HepG2 (cell line): ENCODE measurements at regions not wholly inside any gene's neighbourhood (a gene's known extent, or its start where the extent isn't known, plus 50 kb on each side); places are given as distances from the start of the nearest gene placed in this dataset.

ENCODE experiments used
- GTF3A ChIP-seq: sonication (generic); formaldehyde crosslinking; conservative IDR thresholded peaks from 2 replicates; pipeline ENCODE4 v1.4.0; 2020; ENCODE audit warnings: mild to moderate bottlenecking, missing genetic modification reagents
- MAFF ChIP-seq: IDR thresholded peaks from 2 replicates; pipeline ENCODE4 v1.6.1; 2011; ENCODE audit warnings: low read depth, low read length, improper control_type of control experiment
- MEIS1 ChIP-seq: sonication (generic); formaldehyde crosslinking; IDR thresholded peaks from 2 replicates; pipeline ENCODE4 v1.9.0; 2021; ENCODE audit warnings: mild to moderate bottlenecking, missing genetic modification reagents, moderate library complexity, borderline replicate concordance
- MYPOP ChIP-seq: sonication (generic); formaldehyde crosslinking; IDR thresholded peaks from 2 replicates; pipeline ENCODE4 v1.8.1; 2023; ENCODE audit warnings: mild to moderate bottlenecking, moderate library complexity, missing genetic modification reagents
- NCOA1 ChIP-seq: sonication (generic); formaldehyde crosslinking; IDR thresholded peaks from 2 replicates; pipeline ENCODE4 v1.9.0; 2021; ENCODE audit warnings: missing genetic modification reagents
- NFE2 ChIP-seq: sonication (generic); formaldehyde crosslinking; IDR thresholded peaks from 2 replicates; pipeline ENCODE4 v1.4.0; 2020; ENCODE audit warnings: missing genetic modification reagents
- NONO ChIP-seq, 2 experiments: fragments of 450-650 bp in 1 of 2; sonication (generic) in 1 of 2; formaldehyde crosslinking in 1 of 2; IDR thresholded peaks in 1 of 2; conservative IDR thresholded peaks in 1 of 2; 2 replicates each; pipeline versions ENCODE4 v1.6.1 to v1.8.0; 2017 to 2022; ENCODE audit warnings: mild to moderate bottlenecking in 1 of 2, missing genetic modification reagents in 1 of 2, moderate library complexity in 1 of 2
- POGZ ChIP-seq: sonication (generic); formaldehyde crosslinking; IDR thresholded peaks from 2 replicates; pipeline ENCODE4 v1.4.0; 2020; ENCODE audit warnings: mild to moderate bottlenecking, missing genetic modification reagents
- RBM39 ChIP-seq: fragments of 200-400 bp; formaldehyde crosslinking; IDR thresholded peaks from one replicate; pipeline ENCODE4 v1.6.1; 2018; ENCODE audit warnings: antibody characterized with exemption, mild to moderate bottlenecking, low read depth, low read length; ENCODE audit not compliant: poor library complexity, severe bottlenecking
- REL ChIP-seq: sonication (generic); formaldehyde crosslinking; conservative IDR thresholded peaks from 2 replicates; pipeline ENCODE4 v1.8.0; 2022; ENCODE audit warnings: mild to moderate bottlenecking, missing genetic modification reagents, moderate library complexity
- TCF7 ChIP-seq: sonication (generic); IDR thresholded peaks from 2 replicates; pipeline ENCODE4 v1.6.1; 2016; ENCODE audit warnings: antibody characterized with exemption, low read depth
- TERF1 ChIP-seq: sonication (generic); formaldehyde crosslinking; IDR thresholded peaks from 2 replicates; pipeline ENCODE4 v1.8.0; 2022; ENCODE audit warnings: mild to moderate bottlenecking, missing genetic modification reagents, moderate library complexity
- THAP7 ChIP-seq: sonication (generic); formaldehyde crosslinking; IDR thresholded peaks from 2 replicates; pipeline ENCODE4 v1.8.1; 2023; ENCODE audit warnings: mild to moderate bottlenecking, missing genetic modification reagents
- ZFP36 ChIP-seq: fragments of 150-350 bp; IDR thresholded peaks from 2 replicates; pipeline ENCODE4 v1.6.1; 2018; ENCODE audit warnings: borderline replicate concordance, low read length, low read depth; ENCODE audit not compliant: partially characterized antibody
- ZNF10 ChIP-seq: sonication (generic); formaldehyde crosslinking; IDR thresholded peaks from 2 replicates; pipeline ENCODE4 v1.4.0; 2020; ENCODE audit warnings: mild to moderate bottlenecking, low read depth, missing genetic modification reagents, borderline replicate concordance
- ZNF441 ChIP-seq: sonication (generic); formaldehyde crosslinking; IDR thresholded peaks from 2 replicates; pipeline ENCODE4 v1.7.0; 2021; ENCODE audit warnings: missing genetic modification reagents, borderline replicate concordance
- ZNF589 ChIP-seq: sonication (generic); formaldehyde crosslinking; conservative IDR thresholded peaks from 2 replicates; pipeline ENCODE4 v1.8.0; 2022; ENCODE audit warnings: mild to moderate bottlenecking, moderate library complexity, missing genetic modification reagents
- ZNF597 ChIP-seq: sonication (generic); formaldehyde crosslinking; IDR thresholded peaks from 2 replicates; pipeline ENCODE4 v1.5.0; 2020; ENCODE audit warnings: missing genetic modification reagents
- ZNF609 ChIP-seq: sonication (generic); formaldehyde crosslinking; IDR thresholded peaks from 2 replicates; pipeline ENCODE4 v1.4.0; 2020; ENCODE audit warnings: mild to moderate bottlenecking, missing genetic modification reagents, borderline replicate concordance

- TF ChIP-seq MEIS1 (CRISPR knock-in tag) (no peak), MAFF (no peak), NFE2 (no peak), ZNF609 (peak; percentile 50; the same call in 1 of the 2 replicates), REL (CRISPR knock-in tag) (no peak), TERF1 (CRISPR knock-in tag) (no peak), THAP7 (CRISPR knock-in tag) (no peak; the same call in 1 of the 2 replicates), NONO (IDR thresholded peaks at IDR 0.05) (no peak), NONO (CRISPR knock-in tag; conservative IDR thresholded peaks at IDR 0.05) (peak; percentile 77), ZNF597 (CRISPR knock-in tag) (no peak), TCF7 (no peak), GTF3A (CRISPR knock-in tag) (no peak), ZNF589 (CRISPR knock-in tag) (no peak), ZNF441 (no peak; the same call in 1 of the 2 replicates), MYPOP (CRISPR knock-in tag) (no peak; the same call in 1 of the 2 replicates), RBM39 (no peak), NCOA1 (CRISPR knock-in tag) (no peak), ZNF10 (CRISPR knock-in tag) (no peak), ZFP36 (no peak), POGZ (no peak; the same call in 1 of the 2 replicates)
Observed at GRCh38 chr17:72539981-72540897, 419.4 kb downstream of the SOX9 start (continued).
